ENCODE measurements at regions not wholly inside any gene's neighbourhood (a gene's known extent, or its start where the extent isn't known, plus 50 kb on each side); places are given as distances from the start of the nearest gene placed in this dataset.

GRCh38 chr12:114774699-114775098 lies 90.7 kb upstream of the TBX3 start:
- TF ChIP-seq GATA2 (IDR thresholded peaks at IDR 0.05; ENCODE audit: low read depth, low read length) (no peak), GATA3 (IDR thresholded peaks at IDR 0.05; ENCODE audit: low read depth, low read length) (no peak)
